Retinal pigment epithelial cell (primary cell): ENCODE measurements at regions not wholly inside any gene's neighbourhood (a gene's known extent, or its start where the extent isn't known, plus 50 kb on each side); places are given as distances from the start of the nearest gene placed in this dataset.

Experiments
- DNase-seq: peaks from one replicate; pipeline ENCODE4 v3.0.0-alpha.2; 2010; ENCODE audit warnings: low read depth
- H3K4me3 ChIP-seq: 2 replicates; pipeline ENCODE4 v1.5.1; 2011; ENCODE audit warnings: mild to moderate bottlenecking, low read length, control low read depth, moderate library complexity
- TF ChIP-seq, protein P1 (sequence below): conservative IDR thresholded peaks from 2 replicates; pipeline ENCODE4 v1.5.1; 2011; ENCODE audit warnings: low read depth, low read length, control low read depth, inconsistent platforms

- TF ChIP-seq, protein P1, sequence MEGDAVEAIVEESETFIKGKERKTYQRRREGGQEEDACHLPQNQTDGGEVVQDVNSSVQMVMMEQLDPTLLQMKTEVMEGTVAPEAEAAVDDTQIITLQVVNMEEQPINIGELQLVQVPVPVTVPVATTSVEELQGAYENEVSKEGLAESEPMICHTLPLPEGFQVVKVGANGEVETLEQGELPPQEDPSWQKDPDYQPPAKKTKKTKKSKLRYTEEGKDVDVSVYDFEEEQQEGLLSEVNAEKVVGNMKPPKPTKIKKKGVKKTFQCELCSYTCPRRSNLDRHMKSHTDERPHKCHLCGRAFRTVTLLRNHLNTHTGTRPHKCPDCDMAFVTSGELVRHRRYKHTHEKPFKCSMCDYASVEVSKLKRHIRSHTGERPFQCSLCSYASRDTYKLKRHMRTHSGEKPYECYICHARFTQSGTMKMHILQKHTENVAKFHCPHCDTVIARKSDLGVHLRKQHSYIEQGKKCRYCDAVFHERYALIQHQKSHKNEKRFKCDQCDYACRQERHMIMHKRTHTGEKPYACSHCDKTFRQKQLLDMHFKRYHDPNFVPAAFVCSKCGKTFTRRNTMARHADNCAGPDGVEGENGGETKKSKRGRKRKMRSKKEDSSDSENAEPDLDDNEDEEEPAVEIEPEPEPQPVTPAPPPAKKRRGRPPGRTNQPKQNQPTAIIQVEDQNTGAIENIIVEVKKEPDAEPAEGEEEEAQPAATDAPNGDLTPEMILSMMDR = no peak
Observed at GRCh38 chr22:48270731-48271130, 1508.3 kb downstream of the TBC1D22A start.

GRCh38 chr22:48268771-48269552 lies 1506.5 kb downstream of the TBC1D22A start:
- TF ChIP-seq, protein P1 = no peak
- DNase-seq = no peak
- no peak overlapping the region for H3K4me3 ChIP-seq

More at GRCh38 chr22:48270731-48271130, 1508.3 kb downstream of the TBC1D22A start:
- no peak overlapping the region for H3K4me3 ChIP-seq
- DNase-seq = no peak

DNA sequence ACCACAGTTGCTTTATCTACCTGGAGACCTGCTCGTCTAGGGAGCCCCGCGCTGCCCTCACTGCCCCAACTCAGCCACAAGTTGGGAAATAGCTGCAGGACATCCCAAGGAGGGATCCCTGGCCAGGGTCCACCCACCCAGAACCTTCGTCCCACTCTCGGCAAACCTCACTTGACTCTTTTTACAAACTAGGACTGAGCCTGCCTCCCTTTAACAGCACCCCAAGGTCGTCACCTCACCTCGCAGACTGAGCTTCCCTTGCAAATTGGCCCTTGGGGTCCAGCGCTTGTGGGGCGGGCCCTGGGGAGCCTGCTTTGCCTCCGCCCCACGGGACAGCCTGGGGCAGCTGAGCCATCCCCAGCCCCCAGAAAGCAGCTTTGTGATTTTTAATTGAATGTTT lies 1505.8 kb downstream of the TBC1D22A start:
- H3K4me3 ChIP-seq = no peak overlapping the region
- TF ChIP-seq, protein P1 = no peak
- no peak for DNase-seq

GRCh38 chr22:48267681-48268080 lies 1505.2 kb downstream of the TBC1D22A start:
- no peak for DNase-seq
- TF ChIP-seq, protein P1 = no peak
- no peak overlapping the region for H3K4me3 ChIP-seq

GRCh38 chr22:48265000-48265625 lies 1502.7 kb downstream of the TBC1D22A start:
- no peak for DNase-seq
- TF ChIP-seq, protein P1 = no peak
- H3K4me3 ChIP-seq = no peak overlapping the region

- TF ChIP-seq, protein P1 = no peak
- DNase-seq = no peak
- H3K4me3 ChIP-seq = no peak overlapping the region
Observed at GRCh38 chr22:48264586-48264985, 1502.1 kb downstream of the TBC1D22A start.

DNA sequence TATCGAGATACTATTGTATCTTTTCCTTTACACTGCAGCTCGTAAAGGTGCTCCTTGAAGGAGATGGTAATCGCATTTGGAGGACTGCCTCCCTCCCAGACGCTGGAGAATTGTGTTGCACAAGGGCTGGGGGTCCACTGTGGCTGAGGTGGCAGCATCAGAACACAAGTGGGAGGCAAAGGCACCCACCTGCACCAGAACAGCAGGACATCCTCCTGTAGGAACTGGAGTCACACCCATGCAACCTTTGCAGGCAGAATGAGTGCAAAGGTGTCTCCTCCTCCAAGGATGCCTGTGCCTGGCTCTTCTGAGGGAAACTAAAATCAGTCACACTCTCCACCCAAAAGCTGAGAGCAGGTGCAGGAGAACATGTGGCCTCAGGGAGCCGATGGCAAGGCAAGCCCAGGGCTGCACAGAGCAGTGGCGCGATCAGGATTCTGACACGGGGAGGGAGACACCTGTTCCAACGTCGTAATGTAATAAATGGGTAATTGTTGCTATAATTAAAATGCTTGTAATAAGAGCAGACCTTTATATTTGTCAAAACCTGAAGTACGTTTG lies 1501.4 kb downstream of the TBC1D22A start:
- TF ChIP-seq, protein P1 = no peak
- no peak overlapping the region for H3K4me3 ChIP-seq
- no peak for DNase-seq
